ENCODE measurements at regions not wholly inside any gene's neighbourhood (a gene's known extent, or its start where the extent isn't known, plus 50 kb on each side); places are given as distances from the start of the nearest gene placed in this dataset.

- TF ChIP-seq CTCF (conservative IDR thresholded peaks at IDR 0.05; ENCODE audit: low read depth, low read length) (no peak), EZH2 (IDR thresholded peaks at IDR 0.05; ENCODE audit: borderline replicate concordance, low read depth, low read length, poor library complexity, severe bottlenecking) (no peak)
Observed at GRCh38 chr2:234304950-234305349, 191.9 kb downstream of the ARL4C start.
